Astrocyte of the cerebellum (primary cell): ENCODE measurements at regions not wholly inside any gene's neighbourhood (a gene's known extent, or its start where the extent isn't known, plus 50 kb on each side); places are given as distances from the start of the nearest gene placed in this dataset.

Experiments used
- DNase-seq: peaks from one replicate; pipeline ENCODE4 v3.0.0-alpha.2; 2011; ENCODE audit warnings: low read depth
- H3K4me3 ChIP-seq: 2 replicates; pipeline ENCODE4 v1.5.1; 2011; ENCODE audit warnings: mild to moderate bottlenecking, low read depth, low read length, moderate library complexity
- in situ Hi-C: cut with HindIII; loops from 2 replicates; pipeline ENCODE4 v1.10.0; 2017; ENCODE audit warnings: low sequenced_read_pairs
- TF ChIP-seq, protein P1 (sequence below): IDR thresholded peaks from 2 replicates; pipeline ENCODE4 v1.5.1; 2012; ENCODE audit warnings: low read length, low read depth, moderate library complexity, mild to moderate bottlenecking; ENCODE audit errors: missing control alignments

DNA sequence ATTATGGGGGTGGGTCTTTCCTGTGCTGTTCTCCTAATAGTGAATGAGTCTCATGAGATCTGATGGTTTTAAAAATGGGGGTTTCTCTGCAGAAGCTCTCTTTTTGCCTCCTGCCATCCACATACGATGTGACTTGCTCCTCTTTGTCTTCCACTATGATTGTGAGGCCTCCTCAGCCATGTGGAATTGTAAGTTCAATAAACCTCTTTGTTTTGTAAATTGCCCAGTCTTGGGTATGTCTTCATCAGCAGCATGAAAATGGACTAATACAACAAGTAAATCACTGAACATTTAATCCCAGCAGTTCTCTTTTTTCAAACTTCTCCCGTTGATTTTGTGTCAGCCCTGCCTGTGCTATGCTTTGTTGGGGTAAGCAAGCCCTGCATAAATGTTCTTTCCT lies 95.2 kb downstream of the FAM217A start:
- TF ChIP-seq, protein P1, sequence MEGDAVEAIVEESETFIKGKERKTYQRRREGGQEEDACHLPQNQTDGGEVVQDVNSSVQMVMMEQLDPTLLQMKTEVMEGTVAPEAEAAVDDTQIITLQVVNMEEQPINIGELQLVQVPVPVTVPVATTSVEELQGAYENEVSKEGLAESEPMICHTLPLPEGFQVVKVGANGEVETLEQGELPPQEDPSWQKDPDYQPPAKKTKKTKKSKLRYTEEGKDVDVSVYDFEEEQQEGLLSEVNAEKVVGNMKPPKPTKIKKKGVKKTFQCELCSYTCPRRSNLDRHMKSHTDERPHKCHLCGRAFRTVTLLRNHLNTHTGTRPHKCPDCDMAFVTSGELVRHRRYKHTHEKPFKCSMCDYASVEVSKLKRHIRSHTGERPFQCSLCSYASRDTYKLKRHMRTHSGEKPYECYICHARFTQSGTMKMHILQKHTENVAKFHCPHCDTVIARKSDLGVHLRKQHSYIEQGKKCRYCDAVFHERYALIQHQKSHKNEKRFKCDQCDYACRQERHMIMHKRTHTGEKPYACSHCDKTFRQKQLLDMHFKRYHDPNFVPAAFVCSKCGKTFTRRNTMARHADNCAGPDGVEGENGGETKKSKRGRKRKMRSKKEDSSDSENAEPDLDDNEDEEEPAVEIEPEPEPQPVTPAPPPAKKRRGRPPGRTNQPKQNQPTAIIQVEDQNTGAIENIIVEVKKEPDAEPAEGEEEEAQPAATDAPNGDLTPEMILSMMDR = no peak
- in situ Hi-C loops = loop anchor here (25.0 kb wide), 2 partner anchors 696 to 846 kb away; no protein-coding TSS in a partner anchor
- DNase-seq = no peak
- H3K4me3 ChIP-seq = no peak overlapping the region

DNA sequence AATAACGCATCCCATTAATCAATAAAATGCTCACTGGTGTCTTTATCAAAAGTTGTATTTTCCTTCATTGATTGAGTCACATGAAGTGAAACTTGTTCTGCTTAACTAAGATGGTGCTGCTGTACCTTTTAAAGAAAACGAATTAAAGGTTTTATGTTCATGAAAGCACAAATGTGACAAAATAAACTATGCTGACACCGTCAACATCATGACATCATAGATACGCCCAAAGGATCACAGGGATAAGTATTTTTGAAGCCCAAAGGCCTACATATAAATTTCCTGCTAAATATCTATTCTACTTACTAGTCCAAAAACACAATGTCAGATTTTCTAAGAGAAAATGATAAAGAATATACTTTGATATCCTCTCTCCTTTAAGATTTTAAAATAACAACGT lies 94.4 kb downstream of the FAM217A start:
- in situ Hi-C loops = loop anchor here (25.0 kb wide), 2 partner anchors 697 to 847 kb away; no protein-coding TSS in a partner anchor
- no peak overlapping the region for H3K4me3 ChIP-seq
- DNase-seq = no peak
- TF ChIP-seq, protein P1 = no peak

DNA sequence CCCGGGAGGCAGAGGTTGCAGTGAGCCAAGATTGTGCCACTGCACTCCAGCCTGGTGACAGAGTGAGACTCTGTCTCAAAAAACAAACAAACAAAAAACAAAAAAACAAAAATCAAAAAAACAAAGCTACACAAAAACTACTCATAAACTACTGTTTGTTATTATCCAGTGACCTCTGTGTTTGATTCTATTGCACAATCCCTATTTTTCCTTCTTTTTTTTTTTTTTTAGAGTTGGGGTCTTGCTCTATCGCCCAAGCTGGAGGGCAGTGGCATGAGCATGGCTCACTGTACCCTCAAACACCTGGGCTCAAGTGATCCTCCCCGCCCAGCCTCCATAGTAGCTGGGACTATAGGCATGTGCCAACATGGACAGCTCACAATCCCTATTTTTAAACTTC lies 92.7 kb downstream of the FAM217A start:
- TF ChIP-seq, protein P1 = no peak

DNA sequence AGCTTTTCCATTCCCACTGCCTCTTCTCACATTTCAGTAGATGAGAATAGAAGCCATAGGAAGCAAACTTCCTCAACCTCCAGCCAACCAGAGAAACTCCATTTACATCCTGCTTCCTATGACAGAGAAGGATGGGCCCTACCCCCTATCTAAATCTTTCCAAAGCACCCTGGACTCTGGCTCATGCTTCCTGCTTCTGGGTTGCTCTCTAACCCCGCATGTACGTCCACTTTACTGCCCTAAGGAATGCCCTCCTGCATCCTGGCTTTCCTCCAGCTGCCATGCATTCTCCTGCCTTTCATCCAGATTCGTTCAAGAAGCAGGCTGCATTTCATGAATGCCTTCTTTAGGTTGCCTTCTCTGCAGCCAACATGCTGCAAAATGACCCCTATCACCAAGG lies 91.9 kb downstream of the FAM217A start:
- in situ Hi-C loops = loop anchor here (25.0 kb wide), 2 partner anchors 700 to 850 kb away; no protein-coding TSS in a partner anchor
- TF ChIP-seq, protein P1 = no peak
- DNase-seq = no peak
- no peak overlapping the region for H3K4me3 ChIP-seq

More for the DNA sequence above, 92.7 kb downstream of the FAM217A start:
- no peak for DNase-seq
- in situ Hi-C loops = loop anchor here (25.0 kb wide), 2 partner anchors 699 to 849 kb away; no protein-coding TSS in a partner anchor
- H3K4me3 ChIP-seq = no peak overlapping the region

DNA sequence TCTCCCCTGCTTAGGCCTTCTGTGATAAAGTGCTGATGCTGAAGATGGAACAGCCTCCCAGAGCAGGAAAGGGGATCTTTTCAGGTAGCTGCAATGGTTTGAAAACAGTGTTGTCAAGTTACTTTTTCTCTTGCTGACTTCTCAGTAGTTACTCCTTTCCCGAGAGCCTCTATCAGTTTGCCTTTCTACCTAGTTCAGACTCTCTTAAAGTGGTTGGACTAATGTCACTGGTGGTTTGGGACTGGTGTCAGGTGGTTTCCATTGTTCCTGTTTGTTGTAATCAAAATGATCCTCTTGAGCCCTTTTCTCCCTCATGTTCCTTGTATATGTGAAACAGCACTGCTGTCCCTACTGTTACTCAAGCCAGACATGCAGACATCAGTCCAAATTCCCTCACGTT lies 91.4 kb downstream of the FAM217A start:
- TF ChIP-seq, protein P1 = no peak
- H3K4me3 ChIP-seq = no peak overlapping the region
- in situ Hi-C loops = loop anchor here (25.0 kb wide), 2 partner anchors 700 to 850 kb away; no protein-coding TSS in a partner anchor
- no peak for DNase-seq

DNA sequence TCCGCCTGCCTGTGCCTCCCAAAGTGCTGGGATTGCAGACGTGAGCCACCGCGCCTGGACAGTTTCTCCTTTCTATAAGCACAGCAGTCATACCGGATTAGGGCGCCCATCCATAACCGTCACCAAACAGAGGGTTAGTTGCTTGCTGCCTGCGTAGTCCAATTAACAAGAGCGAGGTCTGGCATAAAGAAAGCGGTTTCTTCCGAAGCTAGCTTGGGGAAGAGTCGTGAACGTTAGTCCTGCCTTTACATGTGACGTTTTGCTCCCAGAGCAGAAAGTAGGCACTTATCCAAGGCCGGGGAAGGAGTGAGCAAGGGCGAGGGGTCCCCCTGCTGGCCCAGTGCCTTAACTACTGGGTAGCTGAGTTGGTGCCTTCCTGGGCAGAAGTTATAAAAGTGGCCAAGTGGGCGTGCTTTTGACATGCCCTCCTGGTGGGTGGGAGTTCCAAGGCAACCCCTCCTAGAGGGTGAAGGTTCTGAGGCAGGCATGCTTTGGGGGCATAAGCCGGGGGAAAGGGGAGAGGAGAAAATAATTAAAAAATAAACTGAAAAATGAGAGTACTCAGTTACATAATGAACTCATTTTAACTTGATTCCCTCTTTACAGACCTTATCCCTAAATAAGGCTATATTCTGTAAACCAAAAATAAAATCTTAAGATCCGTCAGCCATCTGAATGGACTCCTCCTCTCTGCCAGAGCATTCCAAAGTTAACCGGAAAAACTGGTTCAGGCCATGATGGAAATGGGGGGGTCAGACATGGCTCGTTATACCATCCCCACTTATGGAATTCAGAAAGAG lies 88.0 kb downstream of the FAM217A start:
- TF ChIP-seq, protein P1 = peak; percentile 96
- peak overlapping the region; percentile 16 for H3K4me3 ChIP-seq
- in situ Hi-C loops = loop anchor here (25.0 kb wide), 2 partner anchors 704 to 854 kb away; no protein-coding TSS in a partner anchor
- peak; percentile 83 for DNase-seq
